ENCODE measurements at regions not wholly inside any gene's neighbourhood (a gene's known extent, or its start where the extent isn't known, plus 50 kb on each side); places are given as distances from the start of the nearest gene placed in this dataset.

DNA sequence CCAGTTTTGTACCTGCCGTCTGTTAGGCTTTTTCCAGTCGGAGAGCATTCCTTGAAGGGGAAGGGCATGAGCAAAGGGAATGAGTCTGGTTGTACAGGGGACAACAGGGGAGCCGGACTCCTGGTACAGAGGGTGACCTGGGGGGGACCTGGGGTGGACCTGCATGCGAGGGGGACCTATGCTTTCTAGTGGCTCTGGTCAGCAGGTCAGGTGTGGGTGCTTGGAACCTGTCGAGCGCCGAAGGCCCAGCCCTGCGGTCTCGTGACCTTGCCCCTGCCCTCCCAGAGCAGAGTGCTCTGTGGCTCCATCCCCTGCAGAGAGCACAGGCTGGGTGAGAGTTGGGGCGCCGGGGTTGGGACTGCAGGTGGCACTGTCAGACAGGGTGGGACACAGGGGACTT is 96.7 kb upstream of the ASAP2 start:
- H3K4me3 ChIP-seq (ENCODE audit: low read depth, low read length) = no peak overlapping the region
- TF ChIP-seq, protein P1, sequence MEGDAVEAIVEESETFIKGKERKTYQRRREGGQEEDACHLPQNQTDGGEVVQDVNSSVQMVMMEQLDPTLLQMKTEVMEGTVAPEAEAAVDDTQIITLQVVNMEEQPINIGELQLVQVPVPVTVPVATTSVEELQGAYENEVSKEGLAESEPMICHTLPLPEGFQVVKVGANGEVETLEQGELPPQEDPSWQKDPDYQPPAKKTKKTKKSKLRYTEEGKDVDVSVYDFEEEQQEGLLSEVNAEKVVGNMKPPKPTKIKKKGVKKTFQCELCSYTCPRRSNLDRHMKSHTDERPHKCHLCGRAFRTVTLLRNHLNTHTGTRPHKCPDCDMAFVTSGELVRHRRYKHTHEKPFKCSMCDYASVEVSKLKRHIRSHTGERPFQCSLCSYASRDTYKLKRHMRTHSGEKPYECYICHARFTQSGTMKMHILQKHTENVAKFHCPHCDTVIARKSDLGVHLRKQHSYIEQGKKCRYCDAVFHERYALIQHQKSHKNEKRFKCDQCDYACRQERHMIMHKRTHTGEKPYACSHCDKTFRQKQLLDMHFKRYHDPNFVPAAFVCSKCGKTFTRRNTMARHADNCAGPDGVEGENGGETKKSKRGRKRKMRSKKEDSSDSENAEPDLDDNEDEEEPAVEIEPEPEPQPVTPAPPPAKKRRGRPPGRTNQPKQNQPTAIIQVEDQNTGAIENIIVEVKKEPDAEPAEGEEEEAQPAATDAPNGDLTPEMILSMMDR (IDR thresholded peaks at IDR 0.05; ENCODE audit: low read depth, low read length) = no peak

DNA sequence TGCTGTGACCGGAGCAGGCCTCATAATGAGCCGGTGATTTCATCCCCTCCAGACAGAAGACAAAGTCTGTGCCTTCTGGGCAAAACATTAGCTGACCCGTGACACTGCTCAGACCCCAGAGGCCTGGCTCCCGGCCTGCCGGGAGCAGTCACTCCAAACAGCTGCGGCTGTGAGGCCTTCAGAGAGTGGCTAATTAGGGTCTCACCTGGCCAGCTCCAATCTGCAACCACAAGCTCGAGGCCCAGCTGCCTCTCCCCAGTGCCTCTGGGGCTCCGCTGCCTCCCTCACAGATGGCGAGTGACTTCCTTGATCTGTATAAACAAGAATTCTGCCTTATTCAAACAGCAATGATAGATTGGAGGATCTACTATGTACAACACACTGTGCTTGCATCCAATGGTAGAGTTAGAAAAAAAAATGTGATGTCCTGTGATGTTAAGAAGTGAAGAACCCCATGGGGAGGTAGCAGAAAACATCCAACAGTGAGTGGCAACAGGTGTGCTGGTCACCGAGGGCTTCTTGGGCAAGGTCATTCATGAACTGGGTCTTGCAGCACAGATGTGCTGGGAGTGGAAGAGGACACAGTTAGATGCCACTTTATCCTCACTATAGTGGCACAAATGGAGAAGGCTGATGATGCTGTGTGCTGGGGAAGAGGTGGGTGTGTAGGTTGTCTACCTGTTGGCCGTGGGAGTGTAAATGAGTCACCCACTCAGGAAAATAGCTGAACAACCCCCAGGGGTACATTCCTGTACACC is 98.2 kb upstream of the ASAP2 start:
- TF ChIP-seq, protein P1 (IDR thresholded peaks at IDR 0.05; ENCODE audit: low read depth, low read length) = no peak
- H3K4me3 ChIP-seq (ENCODE audit: low read depth, low read length) = no peak overlapping the region

DNA sequence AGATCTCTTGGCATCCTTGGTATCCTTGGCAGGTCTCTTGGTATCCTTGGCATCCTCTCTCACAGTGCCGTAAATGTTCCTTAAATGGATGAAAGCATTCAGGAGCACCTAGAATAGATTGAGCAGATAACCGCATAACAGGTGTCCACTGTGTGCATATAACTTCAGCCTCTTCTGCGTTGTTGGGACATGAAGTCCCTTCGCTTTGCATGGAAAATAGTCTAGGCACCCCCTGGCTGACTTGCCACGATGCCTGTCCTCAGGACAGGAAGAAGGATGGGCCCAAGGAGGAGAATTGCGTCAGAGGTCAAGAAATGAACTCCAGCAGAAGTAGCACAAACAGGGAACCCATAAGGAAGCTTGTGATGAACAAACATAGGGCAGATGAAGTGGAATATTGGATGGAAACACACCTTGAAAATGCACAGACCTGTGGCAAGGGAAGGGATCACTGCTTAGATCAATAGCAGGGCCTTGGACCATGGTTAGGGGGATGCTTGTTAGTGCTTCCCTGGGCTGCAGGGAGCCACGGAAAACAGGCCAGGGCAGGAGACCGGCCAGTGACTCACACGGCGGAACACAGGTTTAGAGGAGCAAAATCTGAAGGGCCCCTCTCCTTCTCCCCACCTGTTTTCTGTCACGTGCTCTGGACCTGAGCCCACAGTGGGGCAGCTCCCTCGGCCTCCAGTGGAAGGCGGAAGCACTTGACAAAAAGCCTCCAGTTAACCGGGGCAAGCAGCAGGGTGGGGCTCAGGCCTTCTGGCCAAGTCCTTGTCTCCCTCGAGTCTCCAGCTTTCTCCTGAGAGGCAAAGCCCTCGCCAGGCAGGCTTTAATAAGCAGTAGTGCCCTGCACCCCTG is 99.2 kb upstream of the ASAP2 start:
- TF ChIP-seq, protein P1 (IDR thresholded peaks at IDR 0.05; ENCODE audit: low read depth, low read length) = no peak

DNA sequence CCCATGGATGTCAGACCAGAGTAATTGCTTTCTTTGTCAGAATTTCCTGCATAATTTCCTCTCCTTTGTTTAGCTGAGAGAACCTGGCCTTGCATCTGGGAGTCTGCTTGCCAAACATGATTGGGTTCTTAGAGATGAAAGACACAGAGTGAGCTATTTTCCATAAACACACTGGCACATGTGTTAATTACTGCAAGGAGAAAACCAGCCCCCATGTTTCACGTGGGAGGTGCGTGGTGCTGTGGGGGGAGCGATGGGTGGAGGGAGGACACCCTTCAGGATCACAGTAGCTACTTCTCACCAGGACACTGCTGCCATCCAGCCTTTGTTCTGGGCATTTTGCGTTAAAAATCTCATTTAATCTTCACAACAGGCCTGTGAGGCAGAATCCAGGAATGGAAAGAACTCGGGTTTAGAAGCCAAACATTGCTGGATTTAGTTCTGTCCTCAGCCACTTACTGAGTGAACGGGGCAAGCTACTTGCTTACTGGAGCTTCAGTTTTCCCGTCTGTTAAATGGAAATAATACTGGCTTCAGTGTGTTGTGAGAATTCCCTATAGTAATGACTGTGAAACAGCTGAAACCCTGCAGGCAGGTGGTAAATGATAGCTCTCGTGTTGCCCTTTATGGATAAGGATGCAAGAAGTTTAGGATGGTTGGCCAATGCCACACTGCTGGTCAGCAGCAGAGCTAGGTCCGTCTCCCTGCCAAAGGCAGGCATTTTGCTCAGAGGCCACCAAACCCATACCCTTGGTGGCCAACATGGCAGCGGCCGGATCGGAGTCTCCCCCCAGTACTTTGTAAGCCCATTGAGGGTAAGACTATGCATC is 100.1 kb upstream of the ASAP2 start:
- TF ChIP-seq, protein P1 (IDR thresholded peaks at IDR 0.05; ENCODE audit: low read depth, low read length) = no peak
- no peak overlapping the region for H3K4me3 ChIP-seq (ENCODE audit: low read depth, low read length)

More for the DNA sequence above, 99.2 kb upstream of the ASAP2 start:
- no peak overlapping the region for H3K4me3 ChIP-seq (ENCODE audit: low read depth, low read length)

GRCh38 chr2:9105601-9106337 is 100.8 kb upstream of the ASAP2 start:
- H3K4me3 ChIP-seq (ENCODE audit: low read depth, low read length) = no peak overlapping the region
- TF ChIP-seq, protein P1 (IDR thresholded peaks at IDR 0.05; ENCODE audit: low read depth, low read length) = no peak

GRCh38 chr2:9103663-9104277 is 100.3 kb upstream of the MBOAT2 start:
- no peak overlapping the region for H3K4me3 ChIP-seq (ENCODE audit: low read depth, low read length)
- TF ChIP-seq, protein P1 (IDR thresholded peaks at IDR 0.05; ENCODE audit: low read depth, low read length) = no peak
